AG04449 (cell line): ENCODE measurements at regions not wholly inside any gene's neighbourhood (a gene's known extent, or its start where the extent isn't known, plus 50 kb on each side); places are given as distances from the start of the nearest gene placed in this dataset.

Source experiments
- CTCF ChIA-PET: fragments of 350-600 bp; formaldehyde crosslinking; extraction: SDS; loops from one replicate; lab custom pipeline; 2021; ENCODE audit warnings: antibody characterized with exemption; lab: Yijun Ruan, JAX
- POLR2A ChIA-PET: fragments of 400-600, 350-600 bp; formaldehyde crosslinking; extraction: SDS; loops from one replicate; lab custom pipeline; 2020; ENCODE audit warnings: antibody characterized with exemption, inconsistent platforms; lab: Yijun Ruan, JAX
- DNase-seq: peaks from one replicate; pipeline ENCODE4 v3.0.0-alpha.2; 2010; ENCODE audit warnings: low read depth, low spot score
- H3K4me3 ChIP-seq: 2 replicates; pipeline ENCODE4 v1.5.1; 2011; ENCODE audit warnings: low read depth, mild to moderate bottlenecking, control low read depth, low read length
- TF ChIP-seq, protein P1 (sequence below): IDR thresholded peaks from one replicate; pipeline ENCODE4 v1.5.1; 2011; ENCODE audit warnings: mild to moderate bottlenecking, moderate library complexity, low read length, control low read depth, inconsistent platforms; ENCODE audit not compliant: insufficient read depth; ENCODE audit errors: missing control alignments

DNA sequence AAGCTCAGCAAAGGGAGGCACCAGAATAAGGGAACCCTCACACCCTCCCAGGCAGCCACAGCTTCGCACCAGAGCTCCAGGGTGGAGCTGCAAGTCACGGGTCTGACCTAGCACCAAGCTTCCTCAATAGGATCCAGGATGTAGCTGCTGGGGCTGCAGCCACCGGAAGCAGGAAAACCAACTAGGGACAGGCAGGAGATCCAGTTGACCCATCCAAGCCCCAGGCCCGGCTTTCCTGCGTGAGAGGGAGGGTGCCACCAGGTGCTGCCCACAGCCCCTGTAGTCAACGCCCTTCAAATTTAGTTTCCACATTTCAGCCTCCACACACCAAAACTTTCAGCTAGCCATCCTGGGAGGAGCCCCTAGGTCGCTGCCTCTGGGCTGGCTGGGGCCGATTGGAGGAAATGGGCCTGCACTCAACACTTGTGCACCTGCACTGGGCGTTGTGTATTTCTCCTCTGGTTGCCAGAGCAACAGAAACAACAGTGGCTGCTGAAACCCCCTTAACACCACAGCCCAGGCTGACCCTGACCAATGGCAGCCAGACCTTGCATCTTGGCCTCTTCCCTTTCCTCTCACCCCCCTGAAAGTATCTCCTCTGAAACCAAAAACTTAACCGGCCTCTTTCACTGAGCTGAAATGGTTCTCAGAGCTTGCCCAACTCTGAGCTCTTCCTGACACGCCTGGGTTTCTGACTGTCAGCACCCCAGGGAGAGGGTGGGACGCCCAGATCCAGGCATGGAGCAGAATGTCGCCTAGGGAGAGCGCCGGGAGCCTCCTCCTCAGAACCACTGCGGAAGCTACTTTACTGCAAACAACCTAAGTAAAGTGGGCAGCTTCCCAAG is 226.5 kb upstream of the MAP3K1 start:
- no peak overlapping the region for H3K4me3 ChIP-seq
- TF ChIP-seq, protein P1, sequence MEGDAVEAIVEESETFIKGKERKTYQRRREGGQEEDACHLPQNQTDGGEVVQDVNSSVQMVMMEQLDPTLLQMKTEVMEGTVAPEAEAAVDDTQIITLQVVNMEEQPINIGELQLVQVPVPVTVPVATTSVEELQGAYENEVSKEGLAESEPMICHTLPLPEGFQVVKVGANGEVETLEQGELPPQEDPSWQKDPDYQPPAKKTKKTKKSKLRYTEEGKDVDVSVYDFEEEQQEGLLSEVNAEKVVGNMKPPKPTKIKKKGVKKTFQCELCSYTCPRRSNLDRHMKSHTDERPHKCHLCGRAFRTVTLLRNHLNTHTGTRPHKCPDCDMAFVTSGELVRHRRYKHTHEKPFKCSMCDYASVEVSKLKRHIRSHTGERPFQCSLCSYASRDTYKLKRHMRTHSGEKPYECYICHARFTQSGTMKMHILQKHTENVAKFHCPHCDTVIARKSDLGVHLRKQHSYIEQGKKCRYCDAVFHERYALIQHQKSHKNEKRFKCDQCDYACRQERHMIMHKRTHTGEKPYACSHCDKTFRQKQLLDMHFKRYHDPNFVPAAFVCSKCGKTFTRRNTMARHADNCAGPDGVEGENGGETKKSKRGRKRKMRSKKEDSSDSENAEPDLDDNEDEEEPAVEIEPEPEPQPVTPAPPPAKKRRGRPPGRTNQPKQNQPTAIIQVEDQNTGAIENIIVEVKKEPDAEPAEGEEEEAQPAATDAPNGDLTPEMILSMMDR = no peak
- POLR2A ChIA-PET = no interaction called here
- DNase-seq = no peak
- CTCF ChIA-PET = no interaction called here

DNA sequence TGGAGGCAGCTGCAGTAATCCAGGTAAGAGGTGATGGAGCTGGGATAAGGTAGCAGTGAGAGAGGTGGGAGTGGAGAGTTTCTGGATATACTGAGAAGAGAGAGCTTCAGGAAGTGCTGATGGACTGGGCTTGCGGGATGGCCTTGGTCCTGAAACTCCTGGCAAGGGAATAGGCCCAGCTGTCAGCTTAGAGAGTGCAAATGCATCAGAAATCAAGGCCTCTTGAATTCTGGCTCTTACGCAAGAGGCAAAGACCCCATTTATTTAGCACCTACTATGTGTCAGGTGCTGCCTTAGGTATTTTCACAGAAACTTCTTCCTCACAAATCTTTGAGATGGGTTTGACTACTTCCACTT is 227.2 kb upstream of the MAP3K1 start:
- ChIA-PET CTCF (no interaction called here), POLR2A (no interaction called here)
- DNase-seq = no peak
- TF ChIP-seq, protein P1 = no peak
- H3K4me3 ChIP-seq = no peak overlapping the region

DNA sequence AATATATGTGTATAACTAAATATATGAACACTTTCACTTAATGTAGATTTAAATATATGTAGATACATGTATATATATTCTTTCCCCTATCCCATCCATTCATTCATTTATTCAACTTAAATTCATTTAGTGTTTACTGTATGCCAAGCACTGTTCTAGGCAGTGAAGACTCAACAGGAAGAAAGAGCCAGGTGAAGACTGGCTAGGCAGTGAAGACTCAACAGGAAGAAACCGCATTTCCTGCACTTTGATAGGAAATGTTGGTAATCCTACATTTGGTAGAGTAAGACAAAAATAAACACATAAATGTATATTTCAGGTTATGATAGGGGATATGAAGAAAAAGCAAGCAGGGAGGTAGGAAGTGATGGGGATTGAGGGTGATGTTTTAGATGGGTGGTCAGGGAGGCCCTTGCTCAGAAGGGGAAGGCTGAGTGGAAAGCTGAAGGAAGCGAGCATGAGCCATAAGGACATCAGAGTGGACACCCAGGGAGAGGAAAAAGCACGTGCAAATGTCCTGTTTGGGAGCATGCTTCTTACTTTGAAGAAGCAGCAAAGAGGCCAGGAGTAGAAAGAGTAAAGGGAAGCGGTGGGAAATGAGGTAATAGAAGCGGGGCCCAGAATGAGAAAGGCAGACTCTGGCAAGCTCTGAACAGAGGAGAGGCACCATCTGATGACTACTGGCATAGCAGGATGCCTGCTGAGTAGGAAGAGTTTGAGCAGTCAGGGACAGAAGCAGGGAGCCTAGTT is 227.8 kb upstream of the MAP3K1 start:
- DNase-seq = no peak
- POLR2A ChIA-PET = no interaction called here
- CTCF ChIA-PET = no interaction called here
- H3K4me3 ChIP-seq = no peak overlapping the region
- TF ChIP-seq, protein P1 = no peak

DNA sequence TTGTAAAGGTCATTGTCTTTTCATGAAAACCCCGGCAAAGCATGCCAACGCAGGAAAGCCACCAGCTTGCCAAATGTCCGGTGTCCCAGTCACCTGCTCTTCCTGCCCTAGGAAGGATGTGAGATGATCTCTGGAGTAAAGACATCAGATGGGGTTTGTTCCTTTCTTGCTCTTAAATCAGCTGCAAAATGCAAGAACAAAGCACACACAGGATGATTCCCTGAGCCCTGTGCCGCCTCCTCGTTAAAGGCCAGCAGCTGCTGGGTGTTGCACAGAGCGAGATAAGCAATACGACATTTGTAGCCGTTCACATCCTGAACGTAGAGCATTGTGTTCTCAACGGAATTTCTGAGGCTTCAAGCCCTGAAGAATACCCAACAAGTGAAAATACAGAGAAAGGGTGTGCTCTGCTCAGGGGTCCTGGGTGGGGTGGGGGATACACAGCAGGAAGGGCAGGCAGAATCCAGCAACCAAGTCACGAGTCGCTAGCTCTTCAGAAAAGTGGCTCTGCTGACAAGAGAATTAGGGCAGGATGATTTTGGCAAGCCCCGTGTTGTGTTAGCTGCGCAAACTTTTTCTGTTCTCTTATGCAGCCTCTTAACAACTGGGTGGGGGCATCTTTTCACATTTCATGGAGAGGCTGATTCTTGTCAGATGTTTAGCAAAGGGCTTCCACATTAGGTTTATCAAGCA is 229.2 kb upstream of the MAP3K1 start:
- CTCF ChIA-PET = interaction anchor here (1.5 kb wide), 1 partner anchor 11 kb away, joined by 4 read pairs; no protein-coding TSS in a partner anchor
- POLR2A ChIA-PET = no interaction called here
- TF ChIP-seq, protein P1 = no peak
- DNase-seq = no peak
- no peak overlapping the region for H3K4me3 ChIP-seq

DNA sequence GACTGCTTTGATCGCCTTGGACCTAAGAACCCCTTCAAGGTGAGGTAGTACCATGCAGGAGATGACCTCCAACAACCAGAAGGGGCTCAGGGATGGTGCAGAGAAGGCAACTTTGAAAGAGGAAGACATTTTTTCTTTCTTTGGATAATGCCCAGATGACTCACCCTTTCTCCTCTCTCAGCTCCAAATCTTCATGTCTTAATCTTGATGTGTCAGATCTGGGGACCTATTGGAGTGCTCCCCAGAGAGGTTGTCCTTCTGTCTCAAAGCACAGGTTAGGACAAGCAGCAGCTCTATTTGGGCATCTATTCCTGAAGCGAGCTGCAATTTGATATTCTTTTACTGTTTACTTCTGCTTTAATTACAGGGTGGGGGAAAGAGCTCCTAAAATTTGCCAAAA is 229.9 kb upstream of the MAP3K1 start:
- no peak for DNase-seq
- ChIA-PET POLR2A (no interaction called here), CTCF (interaction anchor here (1.5 kb wide), 1 partner anchor 10 kb away, joined by 4 read pairs; no protein-coding TSS in a partner anchor)
- TF ChIP-seq, protein P1 = no peak
- no peak overlapping the region for H3K4me3 ChIP-seq

DNA sequence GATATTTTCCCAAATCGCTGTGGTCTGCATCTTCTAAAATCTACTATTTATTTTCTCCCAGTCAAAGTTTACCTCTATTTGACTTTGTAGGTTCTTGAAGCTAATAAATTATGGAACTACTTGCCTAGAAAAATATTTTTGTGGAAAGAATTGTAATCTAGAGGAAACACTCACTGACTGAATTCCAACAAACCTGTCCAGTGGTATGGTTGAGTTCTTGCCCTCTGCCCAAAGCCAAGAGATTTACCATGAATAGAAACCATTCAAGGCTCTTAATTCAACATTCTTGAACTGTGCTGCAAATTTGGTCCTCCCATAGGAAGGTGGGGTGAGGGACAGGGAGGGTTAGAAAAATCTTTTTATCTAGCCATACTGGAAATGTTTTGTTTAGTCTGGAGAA is 233.9 kb upstream of the MAP3K1 start:
- ChIA-PET POLR2A (no interaction called here), CTCF (no interaction called here)
- no peak for DNase-seq
- H3K4me3 ChIP-seq = no peak overlapping the region
- TF ChIP-seq, protein P1 = no peak
